AG09319 (cell line): ENCODE measurements at regions not wholly inside any gene's neighbourhood (a gene's known extent, or its start where the extent isn't known, plus 50 kb on each side); places are given as distances from the start of the nearest gene placed in this dataset.

Experiments
- DNase-seq: peaks from one replicate; pipeline ENCODE4 v3.0.0-alpha.2; 2010; ENCODE audit warnings: low read depth; ENCODE audit errors: extremely low read depth
- TF ChIP-seq, protein P1 (sequence below): IDR thresholded peaks from 2 replicates; pipeline ENCODE4 v1.5.1; 2011; ENCODE audit warnings: low read depth, mild to moderate bottlenecking, inconsistent platforms, low read length, moderate library complexity

GRCh38 chr6:105795913-105796517, 290.1 kb upstream of the PRDM1 start:
- TF ChIP-seq, protein P1, sequence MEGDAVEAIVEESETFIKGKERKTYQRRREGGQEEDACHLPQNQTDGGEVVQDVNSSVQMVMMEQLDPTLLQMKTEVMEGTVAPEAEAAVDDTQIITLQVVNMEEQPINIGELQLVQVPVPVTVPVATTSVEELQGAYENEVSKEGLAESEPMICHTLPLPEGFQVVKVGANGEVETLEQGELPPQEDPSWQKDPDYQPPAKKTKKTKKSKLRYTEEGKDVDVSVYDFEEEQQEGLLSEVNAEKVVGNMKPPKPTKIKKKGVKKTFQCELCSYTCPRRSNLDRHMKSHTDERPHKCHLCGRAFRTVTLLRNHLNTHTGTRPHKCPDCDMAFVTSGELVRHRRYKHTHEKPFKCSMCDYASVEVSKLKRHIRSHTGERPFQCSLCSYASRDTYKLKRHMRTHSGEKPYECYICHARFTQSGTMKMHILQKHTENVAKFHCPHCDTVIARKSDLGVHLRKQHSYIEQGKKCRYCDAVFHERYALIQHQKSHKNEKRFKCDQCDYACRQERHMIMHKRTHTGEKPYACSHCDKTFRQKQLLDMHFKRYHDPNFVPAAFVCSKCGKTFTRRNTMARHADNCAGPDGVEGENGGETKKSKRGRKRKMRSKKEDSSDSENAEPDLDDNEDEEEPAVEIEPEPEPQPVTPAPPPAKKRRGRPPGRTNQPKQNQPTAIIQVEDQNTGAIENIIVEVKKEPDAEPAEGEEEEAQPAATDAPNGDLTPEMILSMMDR: no peak
- DNase-seq: no peak

GRCh38 chr6:105795366-105795765, 290.8 kb upstream of the PRDM1 start:
- TF ChIP-seq, protein P1: no peak
- DNase-seq: no peak

DNA sequence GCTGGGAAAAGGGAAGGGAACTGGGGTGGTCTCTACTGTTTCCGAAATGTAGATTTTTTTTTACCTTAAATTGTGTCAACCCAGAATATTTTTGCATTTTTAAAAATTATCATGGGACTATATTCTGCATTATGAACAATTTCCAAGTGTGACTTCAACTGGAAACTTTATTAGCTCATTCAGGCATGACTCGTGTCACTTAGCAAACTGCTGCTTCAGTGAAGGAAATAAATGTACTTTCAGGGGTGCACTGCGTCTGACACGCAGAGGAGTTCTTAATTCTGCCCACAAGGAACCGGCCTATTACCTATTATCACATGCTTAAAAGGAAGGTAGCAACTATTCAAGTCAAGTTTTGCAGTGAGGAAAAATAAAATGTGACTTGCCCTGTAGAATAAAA, 291.3 kb upstream of the PRDM1 start:
- DNase-seq: no peak
- TF ChIP-seq, protein P1: no peak

DNA sequence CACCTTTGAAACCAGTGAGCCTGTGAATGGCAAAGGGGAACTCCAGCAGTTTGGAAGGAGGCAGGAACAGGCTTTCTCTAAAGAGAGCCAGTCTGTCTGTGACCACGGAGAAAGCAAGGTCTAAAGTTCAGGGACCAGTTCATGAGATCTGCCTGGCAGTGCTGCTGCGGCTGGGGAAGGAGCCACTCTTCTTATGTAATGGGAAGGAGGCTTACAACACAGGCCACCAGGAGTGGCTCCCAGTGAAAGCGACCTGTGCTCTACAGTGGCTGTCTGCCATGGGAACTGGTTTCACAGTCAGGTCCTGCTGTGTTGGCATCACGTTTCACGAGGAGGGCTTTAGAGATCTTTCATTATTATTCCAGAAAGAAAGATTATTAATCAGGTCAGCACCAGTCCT, 291.9 kb upstream of the PRDM1 start:
- TF ChIP-seq, protein P1: no peak
- DNase-seq: no peak

DNA sequence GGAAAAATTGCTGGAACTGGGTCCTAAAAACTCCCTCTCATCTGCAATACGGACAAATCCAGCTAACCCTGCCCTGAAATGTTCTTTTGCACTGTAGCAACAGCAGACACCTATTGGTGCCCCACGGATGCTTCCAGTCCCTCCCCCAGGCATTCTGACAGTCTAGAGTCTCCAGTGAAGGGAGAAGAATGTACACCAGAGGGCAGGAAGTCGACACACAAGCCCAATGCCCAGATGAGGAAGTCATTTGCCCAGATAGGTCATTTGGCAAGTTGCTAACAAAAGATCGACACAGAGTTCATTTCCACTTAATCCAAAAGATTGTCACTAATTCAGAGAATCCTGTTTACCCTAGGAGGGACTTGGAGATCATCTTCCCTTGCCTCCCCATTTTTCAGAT, 293.0 kb upstream of the PRDM1 start:
- DNase-seq: no peak
- TF ChIP-seq, protein P1: no peak

DNA sequence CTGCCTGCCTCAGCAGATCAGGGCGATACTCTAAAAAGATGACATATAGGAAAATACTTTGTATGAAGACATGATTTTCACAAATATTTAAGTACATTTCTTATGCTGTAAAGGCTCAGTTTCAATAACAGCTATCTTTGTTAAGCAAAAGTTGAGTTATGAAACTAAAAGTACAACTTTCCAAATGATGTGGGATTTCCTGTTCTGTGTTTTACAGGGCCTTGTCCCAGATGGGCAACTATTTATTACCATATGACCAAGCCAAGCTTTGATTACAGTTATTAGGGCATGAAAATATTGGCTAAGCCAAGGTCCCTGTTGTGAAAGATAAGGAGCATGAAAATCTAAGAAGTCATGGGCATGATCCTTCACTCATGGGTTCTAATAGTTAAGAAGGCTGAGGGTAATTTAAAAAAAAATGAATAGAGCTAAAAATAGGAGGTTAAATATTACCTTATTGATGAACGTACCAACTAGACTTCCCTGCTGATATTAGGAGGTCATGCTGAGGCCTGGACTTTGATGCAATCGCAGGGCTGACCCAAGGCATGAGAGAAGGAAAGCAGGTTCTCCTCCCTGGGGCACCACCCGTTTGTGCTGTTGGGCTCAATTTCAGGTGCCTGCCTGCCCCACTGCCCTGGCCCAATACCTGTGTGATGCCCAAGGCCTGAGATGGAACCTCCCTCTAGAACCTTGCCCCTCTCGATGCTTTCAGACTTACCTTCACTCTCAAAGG, 294.4 kb upstream of the PRDM1 start:
- TF ChIP-seq, protein P1: no peak
- DNase-seq: no peak

DNA sequence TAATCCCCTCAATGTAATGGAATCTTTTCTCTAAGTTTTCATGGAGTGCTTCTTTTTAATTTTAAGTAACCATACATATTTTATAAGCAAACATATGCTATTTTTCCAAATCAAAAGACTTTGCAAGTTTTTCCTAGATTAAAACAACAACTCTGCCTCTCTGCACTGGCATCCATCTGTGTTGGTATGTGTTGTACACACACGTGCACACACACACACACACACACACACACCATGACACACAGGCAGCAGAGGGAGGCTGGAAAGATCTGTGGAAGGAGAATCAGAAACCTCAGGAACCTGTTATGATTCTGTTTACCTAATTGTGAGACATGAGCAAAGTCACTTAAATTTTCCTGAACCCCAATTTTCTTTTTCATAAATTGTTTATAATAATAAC, 295.0 kb upstream of the PRDM1 start:
- TF ChIP-seq, protein P1: no peak
- DNase-seq: no peak
